Heart left ventricle (tissue), 16 donors: ENCODE measurements at regions not wholly inside any gene's neighbourhood (a gene's known extent, or its start where the extent isn't known, plus 50 kb on each side); places are given as distances from the start of the nearest gene placed in this dataset.

Experiments
- ATAC-seq, 4 donors: fragments of 200-7000 bp; cut with Tn5 transposase; one replicate each; pipeline ENCODE4 v1.9.1; 2020 to 2022; ENCODE audit warnings: moderate library complexity in 4 of 4, mild to moderate bottlenecking in 3 of 4, moderate number of reproducible peaks in 1 of 4
- DNase-seq, 5 donors: peaks; one replicate each; pipeline ENCODE4 v3.0.0-alpha.2; 2020
- H3K27ac ChIP-seq, 12 donors: fragments of 200-600 bp; sonication (generic) in 4 of 12; one replicate each; pipeline versions ENCODE4 v1.5.0 to v1.8.0; 2016 to 2022; ENCODE audit warnings: mild to moderate bottlenecking in 2 of 12
- H3K27me3 ChIP-seq, 9 donors: fragments of 200-600 bp; sonication (generic) in 2 of 9; one replicate each; pipeline versions ENCODE4 v1.5.1 to v1.8.0; 2016 to 2022; ENCODE audit warnings: mild to moderate bottlenecking in 3 of 9
- H3K36me3 ChIP-seq, 9 donors: fragments of 200-600 bp; sonication (generic) in 2 of 9; one replicate each; pipeline versions ENCODE4 v1.5.0 to v1.8.0; 2018 to 2022; ENCODE audit warnings: mild to moderate bottlenecking in 2 of 9
- H3K4me1 ChIP-seq, 12 donors: fragments of 200-600 bp; sonication (generic) in 4 of 12; one replicate each; pipeline versions ENCODE4 v1.5.0 to v1.8.0; 2016 to 2022; ENCODE audit warnings: mild to moderate bottlenecking in 3 of 12
- H3K4me3 ChIP-seq, 12 donors: fragments of 200-600 bp; sonication (generic) in 4 of 12; one replicate each; pipeline versions ENCODE4 v1.5.0 to v1.8.0; 2017 to 2022; ENCODE audit warnings: mild to moderate bottlenecking in 9 of 12, moderate library complexity in 4 of 12
- H3K9me3 ChIP-seq, 12 donors: fragments of 200-600 bp; sonication (generic) in 4 of 12; one replicate each; pipeline versions ENCODE4 v1.5.0 to v1.8.0; 2016 to 2022; ENCODE audit warnings: mild to moderate bottlenecking in 1 of 12
- POLR2A ChIP-seq, 2 donors: fragments of 450-650 bp; IDR thresholded peaks; one replicate each; pipeline ENCODE4 v1.6.1; 2017; ENCODE audit warnings: antibody characterized with exemption in 2 of 2, mild to moderate bottlenecking in 2 of 2, moderate library complexity in 2 of 2
- WGBS, 4 donors: extraction: QIAGEN DNeasy Blood & Tissue Kit in 2 of 4; methylation state at CpG; one replicate each; pipeline versions ENCODE4 v1.1.5 to v1.1.7; 2013 to 2018; 5-methylcytosine and 5-hydroxymethylcytosine counted together
- intact Hi-C, 10 donors: fragments of 100-400 bp; cut with DNase I; formaldehyde crosslinking; loops; one replicate each; pipeline versions ENCODE4 v1.11.1 to v1.14.2; 2022
- TF ChIP-seq, protein P1 (sequence below), 12 donors: fragments of 200-600 bp; sonication (generic) in 4 of 12; IDR thresholded peaks; one replicate each; pipeline versions ENCODE4 v1.5.0 to v1.8.0; 2018 to 2022; ENCODE audit warnings: antibody characterized with exemption in 12 of 12, mild to moderate bottlenecking in 5 of 12
- donor health status: ischemic (EF 13 %, LVEDD 7.1; RV severe dilation, severe dysfunction).
- donor health status: healthy with polysubstance abuse.
- donor health status: DM: no; HTN: yes; CAD: no.
- donor health status: DM: no; HTN: no; CAD: no.
- donor health status: ischemic (EF 25% LVEDD 6.9; RV normal size, moderate dysfunction).
- donor health status: ischemic (EF 25% LVEDD 5.7; RV mildly dilated, moderate dysfunction).
- donor health status: healthy.
- donor health status: DM: yes; HTN: yes; CAD: no.
- donor health status: ischemic (EF 35%, LVEDD 5.7; RV mildly dilated, moderate dysfunction).
- donor health status: nonischemic (EF 11% LVEDD 7.7; RV severe dilation, severe dysfunction).
- donor health status: DM: yes; HTN: yes; CAD: no.
- donor health status: PGD.
- donor health status: ischemic (EF 29% LVEDD 5.4; RV normal size, mild dysfunction).
- donor health status: nonischemic (EF 23%, LVEDD 6.1; RV moderate dilation, normal function).

DNA sequence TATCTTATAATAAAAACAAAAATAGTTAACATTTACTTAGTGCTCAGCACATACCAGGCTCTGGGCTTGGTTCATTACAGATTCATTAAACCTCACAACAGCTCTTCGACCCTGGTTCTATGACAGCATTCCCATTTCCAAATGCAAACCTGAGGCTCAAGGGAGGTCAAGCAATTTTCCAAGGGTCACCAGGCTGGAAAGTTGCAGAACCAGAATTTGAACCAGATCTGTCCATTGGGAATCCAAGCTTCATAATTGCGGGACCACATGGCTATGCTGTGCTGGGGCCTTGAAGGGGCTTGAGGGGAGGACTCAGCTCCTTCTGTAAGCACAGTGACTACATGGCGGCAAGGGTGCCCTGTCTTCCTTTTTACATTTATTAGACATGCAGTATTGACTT lies 197.3 kb upstream of the LNX1 start:
- ATAC-seq (no peak), DNase-seq (no peak)
- Histone ChIP-seq H3K4me1 (peaks cover 0 to 6% (median 0%) of the 10 kb centered on the region in 12 donors), H3K27ac (no peak overlapping the region), H3K27me3 (peaks cover 0 to 3% (median 0%) of the 10 kb centered on the region in 9 donors), H3K9me3 (no peaks in the 10 kb centered on the region), H3K4me3 (no peak overlapping the region), H3K36me3 (no peaks in the 10 kb centered on the region)
- WGBS, 4 donors = 93 to 95% (median 95%) methylated on average over 3 of the region's 3 CpGs
- TF ChIP-seq, protein P1, sequence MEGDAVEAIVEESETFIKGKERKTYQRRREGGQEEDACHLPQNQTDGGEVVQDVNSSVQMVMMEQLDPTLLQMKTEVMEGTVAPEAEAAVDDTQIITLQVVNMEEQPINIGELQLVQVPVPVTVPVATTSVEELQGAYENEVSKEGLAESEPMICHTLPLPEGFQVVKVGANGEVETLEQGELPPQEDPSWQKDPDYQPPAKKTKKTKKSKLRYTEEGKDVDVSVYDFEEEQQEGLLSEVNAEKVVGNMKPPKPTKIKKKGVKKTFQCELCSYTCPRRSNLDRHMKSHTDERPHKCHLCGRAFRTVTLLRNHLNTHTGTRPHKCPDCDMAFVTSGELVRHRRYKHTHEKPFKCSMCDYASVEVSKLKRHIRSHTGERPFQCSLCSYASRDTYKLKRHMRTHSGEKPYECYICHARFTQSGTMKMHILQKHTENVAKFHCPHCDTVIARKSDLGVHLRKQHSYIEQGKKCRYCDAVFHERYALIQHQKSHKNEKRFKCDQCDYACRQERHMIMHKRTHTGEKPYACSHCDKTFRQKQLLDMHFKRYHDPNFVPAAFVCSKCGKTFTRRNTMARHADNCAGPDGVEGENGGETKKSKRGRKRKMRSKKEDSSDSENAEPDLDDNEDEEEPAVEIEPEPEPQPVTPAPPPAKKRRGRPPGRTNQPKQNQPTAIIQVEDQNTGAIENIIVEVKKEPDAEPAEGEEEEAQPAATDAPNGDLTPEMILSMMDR (IDR thresholded peaks at IDR 0.05) = no peak
- no peak for TF ChIP-seq POLR2A (IDR thresholded peaks at IDR 0.05)
- intact Hi-C loops = no loop called here

DNA sequence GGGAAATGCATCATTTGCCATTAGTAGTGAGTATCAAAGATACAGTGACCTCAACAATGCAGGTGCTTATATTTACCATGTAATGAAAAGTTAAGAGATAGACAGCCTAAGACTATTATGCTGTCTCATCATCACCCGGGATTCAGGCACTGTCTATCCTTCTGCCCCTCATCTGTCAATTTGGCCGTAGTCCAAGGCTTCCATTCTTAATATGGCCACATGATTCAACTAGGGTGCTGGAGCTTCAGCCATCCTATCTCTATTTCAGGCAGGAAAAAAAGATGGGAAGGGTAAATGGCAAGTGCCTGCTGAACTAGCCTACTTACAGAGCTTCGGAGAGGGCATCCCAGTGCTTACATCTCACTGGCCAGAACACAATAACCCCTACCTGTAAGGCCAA lies 196.7 kb upstream of the LNX1 start:
- no peak overlapping the region for H3K4me3 ChIP-seq
- 77 to 84% (median 80%) methylated on average over 3 of the region's 3 CpGs for WGBS, 4 donors
- no peak overlapping the region for H3K27ac ChIP-seq
- H3K9me3 ChIP-seq = no peaks in the 10 kb centered on the region
- H3K36me3 ChIP-seq = no peaks in the 10 kb centered on the region
- H3K27me3 ChIP-seq = peaks cover 0 to 3% (median 0%) of the 10 kb centered on the region in 9 donors
- H3K4me1 ChIP-seq = peaks cover 0 to 6% (median 0%) of the 10 kb centered on the region in 12 donors
- ATAC-seq = no peak
- DNase-seq = no peak
- no peak for TF ChIP-seq POLR2A (IDR thresholded peaks at IDR 0.05)
- TF ChIP-seq, protein P1 (IDR thresholded peaks at IDR 0.05) = no peak
- intact Hi-C loops = no loop called here

DNA sequence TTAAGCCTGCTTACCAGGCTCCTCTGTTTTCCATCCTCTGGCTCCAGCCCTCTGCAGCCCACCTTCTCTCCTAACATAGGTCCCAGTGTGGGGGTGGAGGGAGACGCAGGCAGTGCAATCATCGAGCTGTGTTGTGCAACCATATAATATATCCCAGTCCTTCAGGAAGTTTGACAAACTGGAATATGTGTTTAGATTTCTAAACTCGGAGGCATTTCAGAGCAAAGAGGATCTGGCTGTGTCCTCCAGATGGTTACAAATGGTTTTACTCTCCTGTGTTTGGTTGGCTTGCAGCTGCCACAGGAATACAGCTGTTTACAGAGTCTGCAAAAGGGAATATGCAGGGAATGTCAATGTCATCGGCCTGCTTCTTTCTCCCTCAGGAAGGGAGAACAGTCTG lies 195.3 kb upstream of the LNX1 start:
- peak in 1 of 5 donors; percentile 28 for DNase-seq
- Histone ChIP-seq H3K9me3 (no peaks in the 10 kb centered on the region), H3K36me3 (no peaks in the 10 kb centered on the region), H3K4me3 (no peak overlapping the region), H3K4me1 (peaks cover 0 to 10% (median 0%) of the 10 kb centered on the region in 12 donors), H3K27me3 (peaks cover 0 to 2% (median 0%) of the 10 kb centered on the region in 9 donors), H3K27ac (peak overlapping the region in 6 of 12 donors; percentile 5 to 60 (median 22))
- no peak for TF ChIP-seq POLR2A (IDR thresholded peaks at IDR 0.05)
- TF ChIP-seq, protein P1 (IDR thresholded peaks at IDR 0.05) = no peak
- WGBS, 4 donors = 61 to 74% (median 68%) methylated on average over 4 of the region's 4 CpGs
- intact Hi-C loops = no loop called here
- ATAC-seq = peak; percentile 35 to 83 (median 60)

DNA sequence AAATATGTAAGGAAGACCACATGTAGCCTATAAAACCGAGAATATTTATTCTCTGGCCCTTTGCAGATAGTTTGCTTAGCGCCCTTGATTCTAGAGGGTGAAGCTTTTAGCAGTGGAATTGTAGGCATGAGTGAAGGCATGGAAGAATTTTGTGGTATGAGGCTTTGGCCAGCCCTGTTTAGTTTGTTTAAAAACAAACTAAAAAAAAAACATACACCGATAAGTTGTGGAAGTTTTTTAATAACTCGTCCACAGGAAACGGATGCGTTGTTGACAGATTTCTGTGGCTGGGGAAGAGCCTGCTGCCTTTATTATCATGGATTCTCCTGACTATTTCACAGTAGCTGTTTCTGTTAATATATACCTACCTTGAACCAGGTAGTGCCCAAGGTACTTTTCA lies 194.7 kb upstream of the LNX1 start:
- no peaks in the 10 kb centered on the region for H3K27me3 ChIP-seq
- peak overlapping the region in 4 of 12 donors; percentile 4 to 32 (median 12) for H3K27ac ChIP-seq
- no peak for TF ChIP-seq POLR2A (IDR thresholded peaks at IDR 0.05)
- TF ChIP-seq, protein P1 (IDR thresholded peaks at IDR 0.05) = no peak
- peaks cover 0 to 11% (median 0%) of the 10 kb centered on the region in 12 donors for H3K4me1 ChIP-seq
- ATAC-seq = no peak
- H3K9me3 ChIP-seq = no peaks in the 10 kb centered on the region
- H3K4me3 ChIP-seq = no peak overlapping the region
- intact Hi-C loops = no loop called here
- no peaks in the 10 kb centered on the region for H3K36me3 ChIP-seq
- WGBS, 4 donors = 62 to 68% (median 67%) methylated on average over 6 of the region's 6 CpGs
- no peak for DNase-seq
